MCF 10A (cell line): ENCODE measurements at regions not wholly inside any gene's neighbourhood (a gene's known extent, or its start where the extent isn't known, plus 50 kb on each side); places are given as distances from the start of the nearest gene placed in this dataset.
"Not testable (repeated sequence)": the region's sequence is repeated elsewhere in the genome, so short reads cannot be mapped to it uniquely, and the experiment has no call there.

Experiments used
- BruUV-seq: library from RNA; stranded (reverse); fragments of 400-500 nt; replicated peaks from 2 replicates; lab custom pipeline; 2021; lab: Mats Ljungman, UMichigan
- CTCF ChIA-PET: fragments of 300-600 bp; sonication (Branson Sonifier 250); formaldehyde crosslinking; extraction: SDS; loops from one replicate; lab custom pipeline; 2021; ENCODE audit warnings: antibody characterized with exemption, inconsistent platforms; lab: Yijun Ruan, JAX
- POLR2A ChIA-PET: fragments of 300-600, 350-650 bp; sonication (Branson Sonifier 250); formaldehyde crosslinking; extraction: SDS; loops from one replicate; lab custom pipeline; 2020; ENCODE audit warnings: antibody characterized with exemption, inconsistent platforms; lab: Yijun Ruan, JAX
- DNase-seq: peaks from one replicate; pipeline ENCODE4 v3.0.0-alpha.2; 2018; ENCODE audit not compliant: unreplicated experiment
- H3K27ac Mint-ChIP-seq: one replicate; pipeline ENCODE4 v1.8.0; 2022; ENCODE audit warnings: mild to moderate bottlenecking, low read depth, mixed read lengths; ENCODE audit not compliant: unreplicated experiment
- H3K27me3 Mint-ChIP-seq: one replicate; pipeline ENCODE4 v1.8.0; 2022; ENCODE audit warnings: mixed read lengths; ENCODE audit not compliant: insufficient read depth, unreplicated experiment
- H3K36me3 Mint-ChIP-seq: one replicate; pipeline ENCODE4 v1.8.0; 2022; ENCODE audit warnings: mild to moderate bottlenecking, moderate library complexity, mixed read lengths; ENCODE audit not compliant: insufficient read depth, unreplicated experiment
- H3K4me1 Mint-ChIP-seq: one replicate; pipeline ENCODE4 v1.8.0; 2022; ENCODE audit warnings: mixed read lengths; ENCODE audit not compliant: insufficient read depth, unreplicated experiment
- H3K4me3 Mint-ChIP-seq: one replicate; pipeline ENCODE4 v1.8.0; 2022; ENCODE audit warnings: mild to moderate bottlenecking, moderate library complexity, mixed read lengths; ENCODE audit not compliant: unreplicated experiment
- H3K9me3 Mint-ChIP-seq: one replicate; pipeline ENCODE4 v1.8.0; 2022; ENCODE audit warnings: mixed read lengths; ENCODE audit not compliant: unreplicated experiment
- intact Hi-C: fragments of 100-400 bp; cut with micrococcal nuclease; formaldehyde crosslinking; loops from 2 replicates; pipeline ENCODE4 v1.14.1; 2022
- TF ChIP-seq, protein P1 (sequence below): fragments of 200-600 bp; IDR thresholded peaks from one replicate; pipeline ENCODE4 v1.8.0; 2022; ENCODE audit warnings: antibody characterized with exemption, mild to moderate bottlenecking; ENCODE audit not compliant: unreplicated experiment

DNA sequence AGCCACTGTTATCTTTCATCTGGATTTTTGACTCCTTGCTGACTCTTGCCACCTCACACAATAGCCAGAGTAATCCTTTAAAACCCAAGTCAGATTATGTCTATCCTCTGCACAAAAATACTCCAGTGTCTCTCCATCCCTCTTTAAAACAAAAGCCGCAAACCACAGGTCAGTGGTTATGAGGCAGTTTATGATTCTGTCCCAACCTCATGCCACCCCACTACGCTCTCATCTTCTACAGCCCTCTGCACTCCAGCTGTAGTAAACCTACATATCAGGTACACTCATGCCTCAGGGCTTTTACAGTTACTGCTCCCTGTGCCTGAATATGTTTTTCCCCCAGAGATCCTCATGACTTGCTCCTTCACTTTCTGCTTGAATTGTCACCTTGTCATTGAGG lies 113.6 kb downstream of the PRR15 start:
- DNase-seq, H3K4me3 Mint-ChIP-seq, H3K36me3 Mint-ChIP-seq, H3K27me3 Mint-ChIP-seq, BruUV-seq, H3K27ac Mint-ChIP-seq, H3K9me3 Mint-ChIP-seq, intact Hi-C loops, CTCF ChIA-PET, POLR2A ChIA-PET: not testable (repeated sequence)
- peaks cover 11% of the 10 kb centered on the region for H3K4me1 Mint-ChIP-seq

DNA sequence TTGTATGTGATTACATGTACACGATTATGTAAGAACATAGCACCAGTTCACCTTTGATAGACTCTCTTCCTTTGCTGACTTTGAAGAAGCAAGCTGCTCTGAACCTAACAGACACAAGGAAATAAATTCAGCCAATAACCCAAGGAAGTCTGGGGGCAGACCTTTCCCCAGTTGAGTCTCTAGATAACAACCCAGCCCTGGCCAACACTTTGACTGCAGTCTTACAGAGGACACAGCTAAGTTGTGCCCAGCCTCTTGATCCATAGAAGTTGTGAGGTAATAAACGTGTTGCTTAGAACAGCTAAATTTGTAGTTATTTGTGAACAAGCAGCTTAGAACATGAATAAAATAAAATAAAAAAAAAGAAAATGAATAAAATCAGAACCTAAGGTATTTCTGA lies 116.3 kb downstream of the PRR15 start:
- DNase-seq, CTCF ChIA-PET, POLR2A ChIA-PET, H3K27me3 Mint-ChIP-seq, intact Hi-C loops, H3K9me3 Mint-ChIP-seq, H3K27ac Mint-ChIP-seq, H3K36me3 Mint-ChIP-seq, H3K4me3 Mint-ChIP-seq, BruUV-seq: not testable (repeated sequence)
- H3K4me1 Mint-ChIP-seq = peaks cover 11% of the 10 kb centered on the region

DNA sequence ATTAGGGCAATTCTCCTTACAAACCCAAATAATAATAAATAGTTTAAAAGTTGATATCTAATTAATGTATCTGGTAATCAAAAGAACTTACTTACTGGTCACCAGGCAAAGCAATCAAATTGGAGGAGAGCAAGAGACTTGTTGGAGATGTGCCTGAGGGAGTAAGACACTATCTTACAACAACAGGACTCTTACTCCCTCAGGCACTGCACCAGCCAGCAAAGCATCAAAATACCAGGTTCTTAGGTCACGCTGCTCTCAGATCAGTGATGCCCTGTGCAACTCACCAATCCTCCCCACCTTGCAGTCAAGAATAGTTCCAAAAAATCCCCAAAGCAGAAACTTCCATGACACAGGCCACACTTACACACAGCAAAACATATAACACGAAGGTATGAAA lies 117.0 kb downstream of the PRR15 start:
- POLR2A ChIA-PET, CTCF ChIA-PET, H3K4me3 Mint-ChIP-seq: not testable (repeated sequence)

DNA sequence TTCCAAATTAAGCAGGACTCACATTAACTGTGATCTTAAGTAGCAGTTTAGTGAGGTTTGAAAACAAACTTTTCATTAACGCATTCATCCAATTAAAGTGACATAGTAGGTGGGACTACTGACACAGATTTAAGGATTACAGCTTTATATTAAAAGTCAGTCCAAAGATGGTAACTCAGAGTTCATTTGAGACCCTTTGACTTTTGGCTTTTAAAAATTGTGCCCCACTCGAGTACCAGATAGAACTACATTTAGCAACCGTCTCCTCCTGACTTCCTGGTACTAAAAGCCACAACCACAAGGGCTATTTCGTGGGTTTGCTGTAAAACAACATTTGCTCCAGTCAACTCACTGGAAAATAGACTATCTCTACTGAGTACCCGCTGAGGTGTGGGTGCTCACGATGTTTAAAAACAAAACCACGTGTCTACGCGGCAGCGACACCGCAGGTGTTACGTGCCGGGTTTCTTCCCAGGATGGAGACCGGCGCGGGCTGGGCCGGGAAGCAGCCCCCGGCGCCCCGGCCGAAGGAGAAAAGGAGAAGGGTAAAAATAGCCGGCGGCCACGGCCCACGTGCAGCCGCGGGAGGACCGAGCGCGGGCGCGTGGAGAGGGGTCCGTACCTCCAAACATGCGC lies 120.6 kb downstream of the PRR15 start:
- H3K4me1 Mint-ChIP-seq = peaks cover 11% of the 10 kb centered on the region
- POLR2A ChIA-PET = interaction anchor here (0.7 to 1.5 kb wide), 2 partner anchors 10 to 345 kb away, joined by 4 to 5 read pairs; no protein-coding TSS in a partner anchor
- not testable (repeated sequence) for BruUV-seq

More for the DNA sequence above, 117.0 kb downstream of the PRR15 start:
- H3K27ac Mint-ChIP-seq, H3K9me3 Mint-ChIP-seq, DNase-seq, BruUV-seq, H3K36me3 Mint-ChIP-seq, H3K27me3 Mint-ChIP-seq, intact Hi-C loops: not testable (repeated sequence)
- peaks cover 11% of the 10 kb centered on the region for H3K4me1 Mint-ChIP-seq

DNA sequence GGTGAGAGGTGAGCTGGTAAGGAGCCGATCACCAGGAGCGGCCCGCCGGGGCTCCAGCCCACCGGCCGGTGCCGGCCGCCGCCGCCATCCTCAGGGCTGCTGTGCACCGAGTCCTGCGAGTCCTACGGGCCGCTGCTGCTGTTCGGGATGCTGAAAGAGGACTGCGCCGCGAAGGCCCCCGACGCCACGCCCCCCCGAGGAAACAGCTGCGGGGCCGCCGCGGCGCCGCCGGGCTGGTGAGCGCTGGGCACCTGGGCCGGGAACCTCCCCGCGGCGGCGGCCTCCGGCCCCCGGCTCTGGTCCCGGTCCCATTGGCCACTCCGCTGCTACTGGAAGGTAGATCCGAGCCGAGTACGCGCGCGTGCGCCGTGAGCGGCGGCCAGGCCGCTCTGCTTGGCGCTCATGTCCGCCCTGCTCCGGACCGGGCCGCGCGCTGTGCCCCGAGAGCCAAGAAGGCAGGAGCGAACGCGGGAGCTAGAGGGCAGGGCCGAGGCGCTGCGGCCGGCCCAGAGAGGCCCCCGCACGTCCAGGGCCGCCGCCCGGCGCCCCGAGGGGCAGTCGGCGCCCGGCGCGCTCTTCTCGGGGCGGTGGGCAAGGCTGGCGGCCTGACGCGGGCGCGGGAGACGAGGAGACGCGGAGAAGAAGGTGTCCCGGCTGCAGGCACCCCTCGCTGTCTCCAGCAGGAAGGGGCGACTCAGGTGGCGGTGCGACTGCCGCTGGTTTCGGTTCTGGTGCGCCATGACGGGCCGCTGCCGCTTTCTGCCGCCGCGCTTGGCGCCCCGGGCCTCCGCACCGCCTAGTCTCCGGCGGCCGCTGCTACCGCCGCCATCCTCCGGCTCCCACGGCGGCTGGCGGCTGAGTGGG lies 121.3 kb upstream of the WIPF3 start:
- TF ChIP-seq, protein P1, sequence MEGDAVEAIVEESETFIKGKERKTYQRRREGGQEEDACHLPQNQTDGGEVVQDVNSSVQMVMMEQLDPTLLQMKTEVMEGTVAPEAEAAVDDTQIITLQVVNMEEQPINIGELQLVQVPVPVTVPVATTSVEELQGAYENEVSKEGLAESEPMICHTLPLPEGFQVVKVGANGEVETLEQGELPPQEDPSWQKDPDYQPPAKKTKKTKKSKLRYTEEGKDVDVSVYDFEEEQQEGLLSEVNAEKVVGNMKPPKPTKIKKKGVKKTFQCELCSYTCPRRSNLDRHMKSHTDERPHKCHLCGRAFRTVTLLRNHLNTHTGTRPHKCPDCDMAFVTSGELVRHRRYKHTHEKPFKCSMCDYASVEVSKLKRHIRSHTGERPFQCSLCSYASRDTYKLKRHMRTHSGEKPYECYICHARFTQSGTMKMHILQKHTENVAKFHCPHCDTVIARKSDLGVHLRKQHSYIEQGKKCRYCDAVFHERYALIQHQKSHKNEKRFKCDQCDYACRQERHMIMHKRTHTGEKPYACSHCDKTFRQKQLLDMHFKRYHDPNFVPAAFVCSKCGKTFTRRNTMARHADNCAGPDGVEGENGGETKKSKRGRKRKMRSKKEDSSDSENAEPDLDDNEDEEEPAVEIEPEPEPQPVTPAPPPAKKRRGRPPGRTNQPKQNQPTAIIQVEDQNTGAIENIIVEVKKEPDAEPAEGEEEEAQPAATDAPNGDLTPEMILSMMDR = no peak
- intact Hi-C loops = no loop called here
- Mint-ChIP-seq H3K4me1 (peaks cover 11% of the 10 kb centered on the region), H3K27me3 (no peaks in the 10 kb centered on the region), H3K27ac (peak overlapping the region; percentile 39), H3K4me3 (peak overlapping the region; percentile 93), H3K9me3 (no peaks in the 10 kb centered on the region), H3K36me3 (no peaks in the 10 kb centered on the region)
- no TSS peak for BruUV-seq
- CTCF ChIA-PET = no interaction called here
- DNase-seq = peak; percentile 73
- POLR2A ChIA-PET = interaction anchor here (0.6 to 1.5 kb wide), 4 partner anchors 72 to 722 kb away, joined by 3 to 5 read pairs (median 4); no protein-coding TSS in a partner anchor

More for the DNA sequence above, 120.6 kb downstream of the PRR15 start:
- peak overlapping the region; percentile 39 for H3K27ac Mint-ChIP-seq
- H3K36me3 Mint-ChIP-seq, H3K9me3 Mint-ChIP-seq, CTCF ChIA-PET, intact Hi-C loops, H3K27me3 Mint-ChIP-seq, DNase-seq: not testable (repeated sequence)
- H3K4me3 Mint-ChIP-seq = peak overlapping the region; percentile 93

DNA sequence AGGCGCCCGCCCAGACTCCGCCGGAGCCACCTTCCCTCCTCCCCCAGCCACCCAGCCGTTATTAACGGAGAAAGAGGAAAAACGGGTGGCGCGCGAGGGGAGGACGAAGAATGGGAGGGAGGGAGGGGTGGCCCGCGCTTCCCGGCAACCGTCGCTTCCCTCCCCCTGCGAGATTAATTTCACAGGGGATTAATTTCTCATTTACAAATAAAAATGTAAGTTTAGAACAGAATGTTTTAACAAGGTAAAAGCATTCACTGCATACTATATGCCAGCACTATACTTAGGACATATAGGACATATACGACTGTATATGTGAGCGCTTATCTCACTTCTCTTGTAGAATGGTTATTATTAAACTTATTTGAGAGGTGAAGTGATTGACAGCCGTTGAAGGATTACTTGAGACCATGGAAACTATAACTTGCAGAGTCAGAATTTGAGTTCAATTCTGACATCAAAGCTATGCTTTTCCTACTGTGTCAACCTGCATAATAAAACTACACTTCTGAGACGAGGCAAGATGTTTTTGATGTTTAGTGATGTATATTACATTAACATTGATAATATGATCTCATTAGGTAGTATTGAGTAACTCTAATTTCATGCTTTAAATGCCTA lies 120.5 kb upstream of the WIPF3 start:
- H3K36me3 Mint-ChIP-seq, H3K4me1 Mint-ChIP-seq, DNase-seq, H3K9me3 Mint-ChIP-seq, intact Hi-C loops, H3K27ac Mint-ChIP-seq, H3K27me3 Mint-ChIP-seq: not testable (repeated sequence)
- BruUV-seq = TSS peak; percentile 33
- CTCF ChIA-PET = interaction anchor here (0.7 kb wide), 1 partner anchor 63 kb away, joined by 3 read pairs; no protein-coding TSS in a partner anchor
- H3K4me3 Mint-ChIP-seq = peak overlapping the region; percentile 93
- POLR2A ChIA-PET = interaction anchor here (0.6 to 1.5 kb wide), 2 partner anchors 78 to 343 kb away, joined by 3 to 5 read pairs; no protein-coding TSS in a partner anchor

DNA sequence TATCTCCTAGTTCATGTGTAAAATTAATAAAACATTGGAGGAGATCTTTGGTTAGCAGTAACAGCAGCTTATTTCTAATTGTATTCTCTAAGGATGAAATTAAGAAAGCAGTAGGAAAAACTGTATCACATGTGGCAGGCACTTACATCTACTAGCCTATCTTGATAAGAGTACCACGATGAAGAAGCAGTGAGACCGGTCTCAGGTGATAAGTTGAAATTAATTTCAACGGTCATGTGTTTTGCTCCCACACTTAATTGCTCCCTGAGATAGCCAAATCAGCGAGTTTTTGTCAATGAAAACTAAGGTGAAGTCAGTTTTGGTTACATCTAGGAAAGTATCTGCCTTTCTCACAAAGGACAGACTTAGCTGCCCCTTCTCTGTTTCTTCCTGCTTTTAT lies 115.8 kb upstream of the WIPF3 start:
- H3K27me3 Mint-ChIP-seq, intact Hi-C loops, H3K27ac Mint-ChIP-seq, CTCF ChIA-PET, DNase-seq, H3K9me3 Mint-ChIP-seq, POLR2A ChIA-PET, BruUV-seq, H3K36me3 Mint-ChIP-seq, H3K4me3 Mint-ChIP-seq, H3K4me1 Mint-ChIP-seq: not testable (repeated sequence)

DNA sequence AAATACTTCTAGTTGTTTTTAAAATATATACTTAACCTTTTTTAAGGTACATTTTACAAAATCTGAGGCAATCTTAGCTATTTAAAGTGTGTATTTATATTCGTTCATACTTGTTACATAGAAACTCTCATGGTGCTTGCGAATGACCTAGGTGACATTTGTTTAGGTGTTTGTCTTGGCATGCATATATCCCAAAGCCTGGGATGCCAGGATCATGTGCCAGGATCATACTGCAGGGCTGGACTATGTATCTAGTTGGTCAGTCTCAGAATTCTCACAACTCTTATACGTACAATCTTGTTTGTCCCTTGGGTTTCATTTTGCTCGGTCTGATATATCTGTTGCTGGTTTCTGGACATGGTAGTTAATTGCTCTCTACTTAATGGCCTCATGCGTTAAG lies 109.9 kb upstream of the WIPF3 start:
- H3K4me1 Mint-ChIP-seq, H3K27ac Mint-ChIP-seq, DNase-seq, H3K9me3 Mint-ChIP-seq, BruUV-seq, H3K4me3 Mint-ChIP-seq, POLR2A ChIA-PET, CTCF ChIA-PET, H3K27me3 Mint-ChIP-seq, intact Hi-C loops, H3K36me3 Mint-ChIP-seq: not testable (repeated sequence)
